Amniotic epithelial cell (primary cell): ENCODE measurements at regions not wholly inside any gene's neighbourhood (a gene's known extent, or its start where the extent isn't known, plus 50 kb on each side); places are given as distances from the start of the nearest gene placed in this dataset.
A peak's percentile ranks its signal among the peaks of the same experiment; 100 is the strongest.

Experiments used
- DNase-seq: peaks from one replicate; pipeline ENCODE4 v3.0.0-alpha.2; 2010; ENCODE audit warnings: low read depth

- no peak for DNase-seq
These were observed 230.4 kb upstream of the CA10 start for GRCh38 chr17:52388941-52389340.

- no peak for DNase-seq
These were observed 226.2 kb upstream of the CA10 start for GRCh38 chr17:52384695-52385094.

GRCh38 chr17:52383493-52384100 lies 225.1 kb upstream of the CA10 start:
- DNase-seq, result peak; percentile 3

GRCh38 chr17:52378860-52379259 lies 220.3 kb upstream of the CA10 start:
- no peak for DNase-seq

GRCh38 chr17:52376137-52376536 lies 217.6 kb upstream of the CA10 start:
- no peak for DNase-seq

GRCh38 chr17:52368886-52369285 lies 210.4 kb upstream of the CA10 start:
- no peak for DNase-seq

GRCh38 chr17:52357854-52358253 lies 199.3 kb upstream of the CA10 start:
- no peak for DNase-seq

GRCh38 chr17:52336796-52337195 lies 178.3 kb upstream of the CA10 start:
- no peak for DNase-seq

GRCh38 chr17:52306314-52306713 lies 147.8 kb upstream of the CA10 start:
- no peak for DNase-seq

GRCh38 chr17:52298881-52299280 lies 140.4 kb upstream of the CA10 start:
- no peak for DNase-seq

- DNase-seq, result no peak
These were observed 138.9 kb upstream of the CA10 start for GRCh38 chr17:52297230-52298010.

GRCh38 chr17:52294301-52294700 lies 135.8 kb upstream of the CA10 start:
- no peak for DNase-seq

GRCh38 chr17:52287611-52288010 lies 129.1 kb upstream of the CA10 start:
- DNase-seq, result no peak

- DNase-seq, result no peak
These were observed 125.4 kb upstream of the CA10 start for GRCh38 chr17:52283872-52284271.

GRCh38 chr17:52276381-52277008 lies 118.0 kb upstream of the CA10 start:
- DNase-seq, result no peak

GRCh38 chr17:52271781-52272180 lies 113.3 kb upstream of the CA10 start:
- no peak for DNase-seq

- no peak for DNase-seq
These were observed 96.8 kb upstream of the CA10 start for GRCh38 chr17:52255347-52255746.

GRCh38 chr17:52244689-52245088 lies 86.2 kb upstream of the CA10 start:
- no peak for DNase-seq

GRCh38 chr17:52242268-52242667 lies 83.8 kb upstream of the CA10 start:
- DNase-seq, result no peak

GRCh38 chr17:52237151-52237550 lies 78.6 kb upstream of the CA10 start:
- DNase-seq, result no peak

- no peak for DNase-seq
These were observed 77.0 kb upstream of the CA10 start for GRCh38 chr17:52235516-52235915.

- no peak for DNase-seq
These were observed 75.1 kb upstream of the CA10 start for GRCh38 chr17:52233632-52234031.

- no peak for DNase-seq
These were observed 74.7 kb upstream of the CA10 start for GRCh38 chr17:52233176-52233575.
